Gastroesophageal sphincter (tissue), 4 donors: ENCODE measurements at regions not wholly inside any gene's neighbourhood (a gene's known extent, or its start where the extent isn't known, plus 50 kb on each side); places are given as distances from the start of the nearest gene placed in this dataset.

ENCODE experiments used
- ATAC-seq: fragments of 150-250 bp; one replicate; pipeline ENCODE4 v1.9.1; 2016; ENCODE audit warnings: mild to moderate bottlenecking, moderate library complexity
- H3K27ac ChIP-seq, 4 donors: fragments of 200-600 bp; sonication (generic) in 3 of 4; 1 replicate in 3 of 4; 2 replicates in 1 of 4; pipeline ENCODE4 v1.5.1; 2016 to 2019
- H3K27me3 ChIP-seq: fragments of 200-600 bp; sonication (generic); one replicate; pipeline ENCODE4 v1.5.1; 2019
- H3K36me3 ChIP-seq, 2 donors: fragments of 200-600 bp; sonication (generic); one replicate each; pipeline ENCODE4 v1.5.1; 2019; ENCODE audit warnings: control low read depth in 1 of 2
- H3K4me1 ChIP-seq, 3 donors: fragments of 200-600 bp; sonication (generic); 1 replicate in 2 of 3; 2 replicates in 1 of 3; pipeline ENCODE4 v1.5.1; 2016 to 2019; ENCODE audit warnings: control low read depth in 2 of 3
- H3K4me3 ChIP-seq, 2 donors: fragments of 200-600 bp; sonication (generic); one replicate each; pipeline ENCODE4 v1.5.1; 2019; ENCODE audit warnings: mild to moderate bottlenecking in 1 of 2, moderate library complexity in 1 of 2
- H3K9me3 ChIP-seq, 3 donors: fragments of 200-600 bp; sonication (generic); one replicate each; pipeline ENCODE4 v1.5.1; 2017 to 2019; ENCODE audit warnings: control low read depth in 2 of 3
- CTCF ChIP-seq, 4 experiments: fragments of 200-600 bp in 2 of 4; fragments of 450-650 bp in 2 of 4; sonication (generic) in 1 of 4; IDR thresholded peaks; one replicate each; pipeline ENCODE4 v1.5.1; 2017 to 2019; ENCODE audit warnings: antibody characterized with exemption in 4 of 4, mild to moderate bottlenecking in 2 of 4, moderate library complexity in 2 of 4
- EP300 ChIP-seq: sonication (generic); formaldehyde crosslinking; IDR thresholded peaks from one replicate; pipeline ENCODE4 v1.6.1; 2017; ENCODE audit warnings: antibody characterized with exemption, mild to moderate bottlenecking
- POLR2A ChIP-seq, 2 donors: fragments of 450-650 bp; IDR thresholded peaks; one replicate each; pipeline ENCODE4 v1.6.1; 2017; ENCODE audit warnings: antibody characterized with exemption in 2 of 2, mild to moderate bottlenecking in 2 of 2, moderate library complexity in 1 of 2
- POLR2AphosphoS5 ChIP-seq: sonication (generic); formaldehyde crosslinking; IDR thresholded peaks from one replicate; pipeline ENCODE4 v1.6.1; 2017; ENCODE audit warnings: antibody characterized with exemption
- WGBS, 2 donors: methylation state at CpG; one replicate each; pipeline ENCODE4 v1.1.5; 2018; ENCODE audit warnings: low coverage in 1 of 2; 5-methylcytosine and 5-hydroxymethylcytosine counted together

GRCh38 chr2:222043897-222044296, 254.9 kb downstream of the PAX3 start:
- TF ChIP-seq POLR2AphosphoS5 (no peak), CTCF (IDR thresholded peaks at IDR 0.05) (no peak), EP300 (no peak), POLR2A (IDR thresholded peaks at IDR 0.05) (no peak)
- H3K4me3 ChIP-seq, result no peak overlapping the region
- 49 to 76% methylated on average over 3 to 4 of the region's 4 CpGs for WGBS, 2 donors
- H3K9me3 ChIP-seq, result no peaks in the 10 kb centered on the region
- peaks cover 5% of the 10 kb centered on the region for H3K27me3 ChIP-seq
- H3K27ac ChIP-seq, result no peak overlapping the region
- no peak for ATAC-seq
- no peaks in the 10 kb centered on the region for H3K4me1 ChIP-seq
- no peaks in the 10 kb centered on the region for H3K36me3 ChIP-seq

- Histone ChIP-seq H3K27ac (no peak overlapping the region), H3K36me3 (no peaks in the 10 kb centered on the region), H3K9me3 (no peaks in the 10 kb centered on the region), H3K27me3 (peaks cover 3% of the 10 kb centered on the region), H3K4me3 (no peak overlapping the region), H3K4me1 (no peaks in the 10 kb centered on the region)
- WGBS, 2 donors, result 52 to 64% methylated on average over 4 of the region's 4 CpGs
- TF ChIP-seq POLR2A (IDR thresholded peaks at IDR 0.05) (no peak), CTCF (IDR thresholded peaks at IDR 0.05) (no peak), POLR2AphosphoS5 (no peak)
- no peak for ATAC-seq
Measured at GRCh38 chr2:222042666-222043065, 256.1 kb downstream of the PAX3 start.

- H3K9me3 ChIP-seq, result no peaks in the 10 kb centered on the region
- TF ChIP-seq CTCF (IDR thresholded peaks at IDR 0.05) (no peak), POLR2AphosphoS5 (no peak), POLR2A (IDR thresholded peaks at IDR 0.05) (no peak), EP300 (no peak)
- no peaks in the 10 kb centered on the region for H3K4me1 ChIP-seq
- peaks cover 3% of the 10 kb centered on the region for H3K27me3 ChIP-seq
- no peak overlapping the region for H3K4me3 ChIP-seq
- H3K36me3 ChIP-seq, result no peaks in the 10 kb centered on the region
- 84 to 87% methylated on average over 2 of the region's 2 CpGs for WGBS, 2 donors
- H3K27ac ChIP-seq, result no peak overlapping the region
- no peak for ATAC-seq
Measured at GRCh38 chr2:222040333-222040732, 258.5 kb downstream of the PAX3 start.

GRCh38 chr2:222039821-222040220, 259.0 kb downstream of the PAX3 start:
- ATAC-seq, result no peak
- Histone ChIP-seq H3K4me3 (no peak overlapping the region), H3K4me1 (no peaks in the 10 kb centered on the region), H3K27me3 (peaks cover 3% of the 10 kb centered on the region), H3K27ac (no peak overlapping the region), H3K36me3 (no peaks in the 10 kb centered on the region), H3K9me3 (no peaks in the 10 kb centered on the region)
- WGBS, 2 donors, result 67% methylated on average over 2 to 3 of the region's 3 CpGs
- no peak for TF ChIP-seq POLR2A (IDR thresholded peaks at IDR 0.05)
- no peak for TF ChIP-seq CTCF (IDR thresholded peaks at IDR 0.05)
- no peak for TF ChIP-seq EP300
- no peak for TF ChIP-seq POLR2AphosphoS5

- no peak for ATAC-seq
- 21 to 38% methylated on average over 4 of the region's 4 CpGs for WGBS, 2 donors
- peaks cover 3% of the 10 kb centered on the region for H3K27me3 ChIP-seq
- no peak for TF ChIP-seq EP300
- TF ChIP-seq CTCF (IDR thresholded peaks at IDR 0.05), result peak in 2 of 4 experiments; percentile 7 to 13
- no peak overlapping the region for H3K27ac ChIP-seq
- no peaks in the 10 kb centered on the region for H3K9me3 ChIP-seq
- no peaks in the 10 kb centered on the region for H3K36me3 ChIP-seq
- no peaks in the 10 kb centered on the region for H3K4me1 ChIP-seq
- no peak overlapping the region for H3K4me3 ChIP-seq
Measured at GRCh38 chr2:222038067-222038802, 260.6 kb downstream of the PAX3 start.
